ENCODE measurements at regions not wholly inside any gene's neighbourhood (a gene's known extent, or its start where the extent isn't known, plus 50 kb on each side); places are given as distances from the start of the nearest gene placed in this dataset.

- Histone ChIP-seq H3K4me2 (ENCODE audit: insufficient read depth, low read length) (no peak overlapping the region), H3K9me1 (ENCODE audit: control insufficient read depth, insufficient read depth, low read length) (no peaks in the 10 kb centered on the region), H3K36me3 (ENCODE audit: control insufficient read depth, insufficient read depth, low read length) (no peaks in the 10 kb centered on the region), H2AFZ (ENCODE audit: low read depth, low read length) (no peak overlapping the region), H3K4me1 (replicated peaks in 1 of 2; ENCODE audit: control insufficient read depth in 2 of 2, insufficient read depth in 2 of 2, low read length in 2 of 2) (no peaks in the 10 kb centered on the region), H3K9ac (ENCODE audit: insufficient read depth in 1 of 2, low read depth in 2 of 2, low read length in 2 of 2) (no peak overlapping the region), H3K79me2 (ENCODE audit: control insufficient read depth, insufficient read depth, low read length) (no peaks in the 10 kb centered on the region), H3K27ac (ENCODE audit: extremely low read depth, low read depth, low read length) (no peak overlapping the region), H3K27me3 (ENCODE audit: control insufficient read depth in 2 of 2, insufficient read depth in 2 of 2, low read length in 2 of 2) (no peaks in the 10 kb centered on the region), H3K4me3 (no peak overlapping the region), H3K9me3 (replicated peaks; ENCODE audit: control insufficient read depth, insufficient read depth, low read depth, low read length) (no peaks in the 10 kb centered on the region), H4K20me1 (replicated peaks; ENCODE audit: control insufficient read depth, insufficient read depth, low read length) (no peaks in the 10 kb centered on the region)
- CTCF ChIA-PET (ENCODE audit: low intra/inter-chr PET ratio), result no interaction called here
- in situ Hi-C loops (cut with MboI), result no loop called here
- no peak for ATAC-seq
- no peak for FAIRE-seq
- POLR2A ChIA-PET, result no interaction called here
- intact Hi-C loops (cut with micrococcal nuclease), result no loop called here
- TF ChIP-seq POLR2AphosphoS2 (IDR thresholded peaks at IDR 0.05; ENCODE audit: low read length), result no peak
- TF ChIP-seq CHD2 (IDR thresholded peaks at IDR 0.05; ENCODE audit: low read depth, low read length), result no peak
- no peak for TF ChIP-seq ZFP30 (CRISPR knock-in tag; IDR thresholded peaks at IDR 0.05; ENCODE audit: borderline replicate concordance)
- TF ChIP-seq PML (IDR thresholded peaks at IDR 0.05; ENCODE audit: low read length), result no peak
- no peak for TF ChIP-seq RUNX1 (IDR thresholded peaks at IDR 0.05; ENCODE audit: low read depth)
- TF ChIP-seq FOXJ2 (tag; IDR thresholded peaks at IDR 0.05), result no peak
- TF ChIP-seq CLOCK (CRISPR knock-in tag; IDR thresholded peaks at IDR 0.05; ENCODE audit: borderline replicate concordance), result no peak
- TF ChIP-seq GATAD2A (IDR thresholded peaks at IDR 0.05), result no peak
- no peak for TF ChIP-seq RFX1 (IDR thresholded peaks at IDR 0.05)
- no peak for TF ChIP-seq ZNF217 (CRISPR knock-in tag; IDR thresholded peaks at IDR 0.05)
- TF ChIP-seq IRF1 (CRISPR knock-in tag; IDR thresholded peaks at IDR 0.05; ENCODE audit: borderline replicate concordance), result no peak
- no peak for TF ChIP-seq TCF7 (IDR thresholded peaks at IDR 0.05; ENCODE audit: borderline replicate concordance)
- TF ChIP-seq BRD9 (IDR thresholded peaks at IDR 0.05; ENCODE audit: low read depth, partially characterized antibody), result no peak
- TF ChIP-seq PRPF4 (IDR thresholded peaks at IDR 0.05; ENCODE audit: insufficient read depth, low read depth, low read length, poor library complexity, severe bottlenecking), result no peak
- no peak for TF ChIP-seq HMG20A (CRISPR knock-in tag; conservative IDR thresholded peaks at IDR 0.05)
- TF ChIP-seq POLR3A (IDR thresholded peaks at IDR 0.05; ENCODE audit: borderline replicate concordance, extremely low read depth, insufficient read depth, insufficient read length), result no peak
- no peak for TF ChIP-seq ZNF3 (CRISPR knock-in tag; IDR thresholded peaks at IDR 0.05)
- no peak for TF ChIP-seq ZNF766 (CRISPR knock-in tag; conservative IDR thresholded peaks at IDR 0.05)
- no peak for TF ChIP-seq CCAR2 (IDR thresholded peaks at IDR 0.05; ENCODE audit: low read depth, low read length)
- no peak for TF ChIP-seq DNMT1 (IDR thresholded peaks at IDR 0.05)
- DNase-seq (ENCODE audit: extremely low read depth in 1 of 4, low spot score in 3 of 4), result no peak
- 0% methylated on average over 3 of the region's 3 CpGs for whole genome bisulfite sequencing (ENCODE audit: insufficient coverage, low coverage, missing lambda C conversion rate)
- BruUV-seq (replicated peaks), result no TSS peak
Observed at GRCh38 chr11:106381895-106382294, 304.4 kb downstream of the AASDHPPT start.

All from K562 (cell line).